DOHH2 (cell line): ENCODE measurements at regions not wholly inside any gene's neighbourhood (a gene's known extent, or its start where the extent isn't known, plus 50 kb on each side); places are given as distances from the start of the nearest gene placed in this dataset.
A peak's percentile ranks its signal among the peaks of the same experiment; 100 is the strongest.

Experiments
- H3F3A ChIP-seq: fragments of 200-600 bp; sonication (generic), shearing (Covaris generic); 2 replicates; pipeline ENCODE4 v1.6.0; 2016; ENCODE audit warnings: antibody characterized with exemption, mild to moderate bottlenecking; ENCODE audit not compliant: control insufficient read depth, insufficient read depth
- H3K27ac ChIP-seq: fragments of 200-600 bp; sonication (generic); 2 replicates; pipeline ENCODE4 v1.5.1; 2014; ENCODE audit warnings: low read depth, mild to moderate bottlenecking, low read length, moderate library complexity
- H3K27me3 ChIP-seq: fragments of 200-600 bp; sonication (generic); 2 replicates; pipeline ENCODE4 v1.6.1; 2014; ENCODE audit warnings: mild to moderate bottlenecking, low read length, mixed read lengths; ENCODE audit not compliant: control insufficient read depth
- H3K36me3 ChIP-seq: fragments of 200-600 bp; sonication (generic); 2 replicates; pipeline ENCODE4 v1.6.1; 2014; ENCODE audit warnings: mild to moderate bottlenecking, low read length, moderate library complexity, mixed read lengths; ENCODE audit not compliant: control insufficient read depth
- H3K4me1 ChIP-seq: fragments of 200-600 bp; sonication (generic); 2 replicates; pipeline ENCODE4 v1.6.1; 2014; ENCODE audit warnings: mild to moderate bottlenecking, low read length, mixed read lengths; ENCODE audit not compliant: control insufficient read depth
- H3K4me2 ChIP-seq: fragments of 200-600 bp; sonication (generic); 2 replicates; pipeline ENCODE4 v1.6.0; 2014; ENCODE audit warnings: mild to moderate bottlenecking, low read length, moderate library complexity
- H3K4me3 ChIP-seq: fragments of 200-600 bp; sonication (generic); 2 replicates; pipeline ENCODE4 v1.5.1; 2014; ENCODE audit warnings: mild to moderate bottlenecking, low read length, mixed read lengths
- H3K79me2 ChIP-seq: fragments of 200-600 bp; sonication (generic); 2 replicates; pipeline ENCODE4 v1.6.1; 2014; ENCODE audit warnings: mild to moderate bottlenecking, low read length, mixed read lengths; ENCODE audit not compliant: control insufficient read depth
- H3K9me2 ChIP-seq: fragments of 200-600 bp; sonication (generic); replicated peaks from 2 replicates; pipeline ENCODE4 v1.6.1; 2014; ENCODE audit warnings: mild to moderate bottlenecking, low read length, mixed read lengths; ENCODE audit not compliant: control insufficient read depth
- H3K9me3 ChIP-seq: fragments of 200-600 bp; sonication (generic); 2 replicates; pipeline ENCODE4 v1.6.1; 2014; ENCODE audit warnings: antibody characterized with exemption, low read length, mixed read lengths; ENCODE audit not compliant: control insufficient read depth, insufficient read depth
- H4K20me1 ChIP-seq: fragments of 200-600 bp; sonication (generic); 2 replicates; pipeline ENCODE4 v1.6.0; 2014; ENCODE audit warnings: low read depth, mild to moderate bottlenecking, antibody characterized with exemption, low read length, moderate library complexity; ENCODE audit not compliant: control insufficient read depth, insufficient read depth
- EZH2phosphoT487 ChIP-seq: fragments of 200-600 bp; sonication (generic); IDR thresholded peaks from 2 replicates; pipeline ENCODE4 v1.6.1; 2017; ENCODE audit warnings: borderline replicate concordance, mild to moderate bottlenecking, antibody characterized with exemption, low read length, moderate library complexity, mixed read lengths
- TF ChIP-seq, protein P1 (sequence below): fragments of 200-600 bp; sonication (generic); IDR thresholded peaks from one replicate; pipeline ENCODE4 v1.5.1; 2014; ENCODE audit warnings: antibody characterized with exemption, mild to moderate bottlenecking, low read depth, low read length; ENCODE audit not compliant: poor library complexity, severe bottlenecking

DNA sequence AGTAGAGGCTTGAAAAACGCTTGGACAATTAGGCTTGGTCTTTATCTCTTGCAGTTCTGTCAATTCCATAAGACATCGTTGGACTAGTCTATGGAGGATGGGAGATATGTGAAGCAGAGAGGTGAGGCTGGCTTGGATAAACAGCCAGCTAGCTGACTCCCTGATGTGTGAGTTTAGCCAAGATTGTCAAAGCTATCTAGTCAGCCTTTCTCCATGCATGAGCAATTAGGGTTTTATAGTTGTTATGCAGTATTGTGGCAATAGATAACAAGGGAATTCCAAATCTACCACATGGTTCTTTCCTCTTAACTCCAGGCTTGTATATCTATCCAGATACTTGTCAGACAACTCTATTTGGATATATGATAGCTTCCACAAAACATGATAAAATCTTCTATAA, 153.6 kb upstream of the NRXN3 start:
- Histone ChIP-seq H3K4me2 (no peak overlapping the region), H3K9me3 (no peaks in the 10 kb centered on the region), H4K20me1 (no peaks in the 10 kb centered on the region), H3K9me2 (no peaks in the 10 kb centered on the region), H3F3A (no peaks in the 10 kb centered on the region), H3K4me3 (no peak overlapping the region), H3K27ac (no peak overlapping the region), H3K79me2 (no peaks in the 10 kb centered on the region), H3K4me1 (no peaks in the 10 kb centered on the region), H3K27me3 (no peaks in the 10 kb centered on the region), H3K36me3 (no peaks in the 10 kb centered on the region)
- TF ChIP-seq EZH2phosphoT487: no peak
- TF ChIP-seq, protein P1, sequence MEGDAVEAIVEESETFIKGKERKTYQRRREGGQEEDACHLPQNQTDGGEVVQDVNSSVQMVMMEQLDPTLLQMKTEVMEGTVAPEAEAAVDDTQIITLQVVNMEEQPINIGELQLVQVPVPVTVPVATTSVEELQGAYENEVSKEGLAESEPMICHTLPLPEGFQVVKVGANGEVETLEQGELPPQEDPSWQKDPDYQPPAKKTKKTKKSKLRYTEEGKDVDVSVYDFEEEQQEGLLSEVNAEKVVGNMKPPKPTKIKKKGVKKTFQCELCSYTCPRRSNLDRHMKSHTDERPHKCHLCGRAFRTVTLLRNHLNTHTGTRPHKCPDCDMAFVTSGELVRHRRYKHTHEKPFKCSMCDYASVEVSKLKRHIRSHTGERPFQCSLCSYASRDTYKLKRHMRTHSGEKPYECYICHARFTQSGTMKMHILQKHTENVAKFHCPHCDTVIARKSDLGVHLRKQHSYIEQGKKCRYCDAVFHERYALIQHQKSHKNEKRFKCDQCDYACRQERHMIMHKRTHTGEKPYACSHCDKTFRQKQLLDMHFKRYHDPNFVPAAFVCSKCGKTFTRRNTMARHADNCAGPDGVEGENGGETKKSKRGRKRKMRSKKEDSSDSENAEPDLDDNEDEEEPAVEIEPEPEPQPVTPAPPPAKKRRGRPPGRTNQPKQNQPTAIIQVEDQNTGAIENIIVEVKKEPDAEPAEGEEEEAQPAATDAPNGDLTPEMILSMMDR: no peak

DNA sequence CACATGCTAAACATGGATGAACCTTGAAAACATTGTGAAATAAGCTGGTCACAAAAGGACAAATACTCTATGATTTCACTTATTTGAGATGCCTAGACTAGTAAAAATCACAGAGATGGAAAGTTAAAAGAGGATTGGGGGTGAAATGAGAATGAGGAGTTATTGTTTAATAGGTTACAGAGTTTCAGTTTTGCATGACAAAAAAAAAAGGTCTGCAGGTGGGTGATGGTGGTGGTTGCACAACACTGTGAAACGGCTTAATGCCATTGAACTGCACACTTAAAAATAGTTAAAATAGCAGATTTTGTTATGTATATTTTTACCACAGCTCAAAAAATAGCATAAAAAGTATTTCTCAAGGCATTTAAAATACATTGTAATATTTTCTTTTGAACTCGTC, 151.9 kb upstream of the NRXN3 start:
- Histone ChIP-seq H3K27me3 (no peaks in the 10 kb centered on the region), H3K9me2 (no peaks in the 10 kb centered on the region), H3K4me1 (no peaks in the 10 kb centered on the region), H3K9me3 (no peaks in the 10 kb centered on the region), H4K20me1 (no peaks in the 10 kb centered on the region), H3K4me2 (no peak overlapping the region), H3K27ac (no peak overlapping the region), H3K79me2 (no peaks in the 10 kb centered on the region), H3F3A (no peaks in the 10 kb centered on the region), H3K4me3 (no peak overlapping the region), H3K36me3 (no peaks in the 10 kb centered on the region)
- TF ChIP-seq, protein P1: no peak
- no peak for TF ChIP-seq EZH2phosphoT487

DNA sequence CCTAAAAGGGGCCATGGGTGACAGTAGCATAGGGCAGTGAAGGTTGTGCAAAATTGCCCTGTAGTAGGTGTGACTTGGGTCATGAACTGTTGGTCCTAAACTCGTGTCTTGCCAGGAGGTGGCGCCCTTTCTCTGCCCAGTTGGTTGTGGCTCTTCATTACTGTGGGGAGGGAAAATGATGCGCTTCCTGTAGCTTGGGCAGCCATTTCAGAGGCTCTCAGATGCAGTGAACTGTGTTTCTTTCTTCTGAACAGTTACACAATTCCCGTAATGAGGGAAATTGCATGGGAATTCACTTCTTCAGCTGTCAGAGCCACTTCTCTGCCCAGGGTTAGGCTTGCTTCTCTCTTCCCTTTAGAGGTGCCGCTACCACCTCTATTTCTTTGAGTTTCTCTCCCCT, 148.1 kb upstream of the NRXN3 start:
- Histone ChIP-seq H3K36me3 (no peaks in the 10 kb centered on the region), H3F3A (no peaks in the 10 kb centered on the region), H3K9me3 (no peaks in the 10 kb centered on the region), H3K4me2 (no peak overlapping the region), H3K79me2 (no peaks in the 10 kb centered on the region), H4K20me1 (no peaks in the 10 kb centered on the region), H3K9me2 (no peaks in the 10 kb centered on the region), H3K27me3 (no peaks in the 10 kb centered on the region; the same call in none of the 2 replicates), H3K4me3 (no peak overlapping the region), H3K27ac (no peak overlapping the region), H3K4me1 (no peaks in the 10 kb centered on the region)
- TF ChIP-seq EZH2phosphoT487: no peak
- TF ChIP-seq, protein P1: peak; percentile 83

DNA sequence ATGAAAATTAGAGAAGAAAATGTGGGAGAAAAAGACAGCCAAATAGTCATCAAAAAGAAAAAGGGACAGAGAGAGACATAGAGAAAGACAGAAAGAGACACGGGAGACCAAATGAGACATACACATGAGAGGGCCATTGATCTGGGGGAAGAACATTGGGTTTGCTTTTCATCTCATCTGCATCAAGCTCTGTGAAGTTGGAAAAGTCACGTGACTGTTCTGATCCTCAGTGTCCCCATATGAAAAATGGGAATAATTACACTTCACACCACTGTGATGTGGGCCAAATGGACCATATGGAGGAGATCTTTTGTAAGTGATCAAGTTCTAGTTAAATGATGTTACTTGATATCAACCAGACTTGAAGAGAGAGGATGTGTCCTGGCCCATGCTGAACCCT, 147.1 kb upstream of the NRXN3 start:
- Histone ChIP-seq H3K4me1 (no peaks in the 10 kb centered on the region), H3K4me2 (no peak overlapping the region), H4K20me1 (no peaks in the 10 kb centered on the region), H3K79me2 (no peaks in the 10 kb centered on the region), H3K4me3 (no peak overlapping the region), H3F3A (no peaks in the 10 kb centered on the region), H3K9me3 (no peaks in the 10 kb centered on the region), H3K9me2 (no peaks in the 10 kb centered on the region), H3K36me3 (no peaks in the 10 kb centered on the region), H3K27ac (no peak overlapping the region), H3K27me3 (no peaks in the 10 kb centered on the region; the same call in none of the 2 replicates)
- TF ChIP-seq, protein P1: no peak
- no peak for TF ChIP-seq EZH2phosphoT487
